GM19455 (cell line): ENCODE measurements at regions not wholly inside any gene's neighbourhood (a gene's known extent, or its start where the extent isn't known, plus 50 kb on each side); places are given as distances from the start of the nearest gene placed in this dataset.
"Not testable (repeated sequence)": the region's sequence is repeated elsewhere in the genome, so short reads cannot be mapped to it uniquely, and the experiment has no call there.

Experiments
- ATAC-seq: cut with Tn5 transposase; IDR thresholded peaks from one replicate; pipeline ENCODE4 v1.9.1; 2021; ENCODE audit not compliant: unreplicated experiment

DNA sequence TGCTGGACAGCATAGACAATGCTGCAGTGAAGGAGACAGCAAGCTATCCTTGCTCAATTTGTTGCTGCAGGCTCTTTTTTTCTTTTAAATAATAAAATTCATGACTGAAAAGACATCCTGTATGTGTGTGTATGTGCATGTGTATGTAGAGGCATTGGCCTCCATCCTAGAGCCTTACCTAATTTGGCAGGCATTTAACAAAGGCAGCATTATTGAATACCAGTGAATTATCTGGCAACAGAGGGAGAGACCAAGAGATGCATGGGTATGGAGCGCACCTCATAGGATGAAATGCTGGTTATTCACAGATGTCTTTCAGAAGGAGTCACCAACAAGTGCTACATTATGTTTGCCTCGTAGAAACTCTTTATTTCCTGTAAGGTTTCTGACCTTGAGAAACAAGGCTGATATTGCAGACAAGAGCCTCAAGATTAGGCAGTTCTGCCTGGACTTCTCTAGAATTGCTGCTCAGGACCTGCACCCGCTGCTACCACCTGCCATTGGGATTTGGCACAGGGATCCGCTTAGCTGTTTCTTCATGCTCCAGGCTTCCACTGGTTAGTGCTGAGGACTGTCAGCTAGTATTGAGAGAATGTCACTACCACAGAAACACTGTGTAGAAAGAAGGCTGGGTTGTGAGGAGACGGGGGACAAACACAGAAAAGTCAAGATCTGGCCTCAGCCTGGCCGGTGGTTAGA lies 247.7 kb upstream of the RFX3 start:
- ATAC-seq = no peak

DNA sequence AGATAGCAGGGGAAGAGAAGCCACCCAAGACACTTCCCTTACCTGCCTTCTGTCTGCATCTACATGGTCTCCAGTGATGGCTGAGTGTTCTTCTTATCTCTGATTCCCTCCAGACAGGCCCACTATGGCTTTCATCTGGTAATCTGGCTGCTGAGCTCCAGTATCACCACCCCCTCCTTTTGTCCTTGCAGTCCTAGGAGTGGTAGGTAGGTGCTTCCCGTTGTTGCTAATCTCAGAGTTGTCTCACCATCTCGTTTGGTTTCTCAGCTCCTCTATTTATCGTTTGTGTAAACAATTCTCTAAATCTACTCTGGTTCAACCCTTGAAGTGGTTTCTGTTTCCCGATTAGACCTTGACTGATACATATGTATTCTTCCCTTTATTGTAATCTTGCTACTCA lies 243.8 kb upstream of the RFX3 start:
- ATAC-seq = no peak

DNA sequence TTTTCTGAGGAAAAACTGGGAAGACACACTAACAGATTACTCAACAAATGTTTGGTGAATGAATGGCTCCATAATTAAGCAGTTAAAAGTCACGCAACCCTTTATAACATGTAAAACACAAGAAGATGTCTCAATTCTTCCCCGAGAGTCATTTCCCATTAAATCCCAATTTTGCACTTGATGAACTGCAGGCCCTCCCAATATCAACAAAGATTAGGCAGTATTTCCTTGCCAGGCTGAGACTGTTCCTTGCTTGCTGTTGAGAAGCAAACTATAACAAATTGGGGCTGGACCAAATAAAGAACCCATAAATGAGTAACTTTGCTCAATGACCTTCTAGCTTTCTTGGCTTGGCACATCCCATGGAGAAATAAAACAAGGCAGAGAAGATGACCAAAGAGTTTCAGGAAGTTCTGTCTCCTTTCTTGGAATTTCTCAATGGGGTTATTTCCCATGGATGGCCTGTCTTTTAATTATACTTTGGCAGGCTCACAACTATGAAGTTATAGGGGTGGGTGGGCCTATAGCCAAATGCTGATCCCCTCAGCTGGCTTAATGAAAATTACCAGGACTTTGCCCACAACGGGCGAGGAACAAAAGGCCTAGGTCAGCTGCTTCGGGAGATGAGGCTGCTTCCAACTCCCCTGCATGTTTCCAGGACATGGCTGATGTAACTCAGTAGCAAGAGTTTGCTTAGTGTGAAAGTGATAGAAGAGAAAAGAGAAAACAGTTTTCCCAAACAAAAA lies 243.1 kb upstream of the RFX3 start:
- no peak for ATAC-seq

DNA sequence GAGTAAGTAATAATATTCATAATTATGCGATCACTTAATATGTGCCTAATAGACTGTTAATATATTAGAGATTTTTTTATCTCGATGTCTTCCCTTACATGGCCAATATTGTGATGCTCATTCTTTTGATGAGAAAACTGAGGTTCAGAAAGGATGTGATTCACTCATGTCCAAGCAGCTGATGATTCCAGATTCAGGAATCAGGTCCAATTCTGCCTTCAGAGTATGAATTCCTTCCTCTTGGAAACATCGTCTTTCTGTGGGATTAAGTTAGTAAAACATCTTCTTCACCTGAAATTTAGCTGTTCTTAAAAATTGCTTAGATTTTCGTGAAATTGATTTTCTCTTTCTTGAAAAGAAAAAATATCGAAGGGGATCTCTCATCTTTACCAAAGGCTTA lies 242.5 kb upstream of the RFX3 start:
- no peak for ATAC-seq

DNA sequence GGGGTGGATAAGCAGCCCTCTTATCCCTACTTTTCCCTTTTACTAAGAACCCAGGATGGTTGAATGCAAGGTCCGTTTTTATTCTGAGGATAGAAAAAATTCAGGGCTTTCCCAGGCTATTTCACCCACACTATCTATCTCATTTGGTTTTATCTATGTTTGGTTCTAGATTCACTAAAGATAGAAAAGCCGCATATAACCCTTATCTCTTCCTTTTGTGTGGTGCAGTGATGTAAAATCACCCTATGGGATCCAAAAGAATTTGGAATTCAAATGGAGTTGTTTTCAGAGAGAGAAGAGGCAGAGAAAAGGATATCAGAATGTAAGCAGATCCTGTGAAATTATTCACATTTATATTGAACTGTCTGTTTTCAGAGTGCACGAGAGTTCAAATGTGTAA lies 236.3 kb upstream of the RFX3 start:
- no peak for ATAC-seq

DNA sequence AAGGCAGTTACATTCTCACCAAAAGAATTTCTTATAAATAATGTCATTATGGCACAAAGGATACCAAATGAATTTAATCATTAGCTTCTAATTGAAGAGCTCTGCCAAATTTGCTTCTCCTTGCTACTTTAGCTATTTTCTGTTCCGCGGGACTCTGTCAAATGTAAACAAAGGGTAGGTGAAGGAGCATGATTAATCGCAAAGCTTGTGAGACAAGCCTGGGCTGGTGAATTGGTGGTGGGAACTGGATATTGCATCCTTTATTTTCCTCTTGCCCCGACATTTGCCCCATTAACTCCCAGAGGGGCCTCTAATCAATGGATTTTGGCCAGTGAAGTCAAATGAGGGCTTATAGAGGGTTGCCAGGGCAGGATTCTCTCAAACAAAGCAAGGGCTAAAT lies 234.2 kb upstream of the RFX3 start:
- ATAC-seq = no peak

DNA sequence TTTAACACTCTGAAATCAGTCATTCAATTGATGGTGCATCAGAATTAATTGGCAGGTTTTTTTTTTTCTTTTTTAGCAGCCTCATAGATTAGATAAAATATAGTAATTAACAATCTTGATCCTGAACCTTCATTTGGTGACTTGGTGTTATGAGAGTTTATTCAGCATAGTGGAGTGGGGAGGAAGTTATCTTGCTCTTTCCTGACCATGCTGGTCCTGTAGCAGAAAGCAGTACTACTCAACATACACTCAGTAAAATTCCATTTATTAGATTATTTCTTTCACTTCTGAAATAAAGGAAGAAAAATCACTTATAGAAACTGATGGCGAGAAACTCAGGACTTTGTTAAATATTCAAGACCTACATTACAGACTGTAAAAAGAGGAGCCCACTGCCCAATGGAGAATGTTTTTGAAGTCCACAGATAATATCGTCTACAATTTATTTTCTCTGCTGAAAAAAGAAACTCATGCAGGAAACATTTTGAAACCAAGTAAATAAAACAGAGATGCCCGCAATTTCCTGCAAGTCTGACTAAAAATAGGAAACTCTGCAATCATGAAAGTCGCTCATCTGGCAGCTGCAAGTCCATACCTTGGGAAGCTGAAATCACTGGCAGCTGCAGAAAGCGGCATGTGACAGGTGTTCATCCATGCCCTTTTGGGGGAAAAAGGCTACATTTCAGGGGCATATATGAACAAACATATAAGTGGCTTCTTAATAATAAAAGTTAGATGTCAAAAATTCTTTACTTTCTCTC lies 233.2 kb upstream of the RFX3 start:
- peak; percentile 55 for ATAC-seq

DNA sequence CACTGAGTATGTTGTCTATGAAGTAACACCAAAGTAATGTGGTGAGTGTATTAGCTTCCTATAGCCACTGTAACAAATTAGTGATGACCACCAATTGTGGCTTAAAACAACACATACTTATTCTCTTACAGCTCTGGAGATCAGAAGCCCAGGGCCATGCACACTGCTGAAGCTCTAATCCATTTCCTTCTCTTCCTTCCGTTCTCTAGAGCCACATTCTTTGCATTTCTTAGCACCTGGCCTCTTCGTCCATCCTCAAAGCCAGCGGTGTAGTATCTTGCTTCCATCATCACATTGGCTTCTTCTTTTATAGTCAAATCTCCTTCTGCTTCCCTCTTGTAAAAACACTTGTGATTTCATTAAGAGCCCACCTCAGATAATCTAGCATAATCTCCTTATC lies 230.3 kb upstream of the RFX3 start:
- ATAC-seq = no peak

DNA sequence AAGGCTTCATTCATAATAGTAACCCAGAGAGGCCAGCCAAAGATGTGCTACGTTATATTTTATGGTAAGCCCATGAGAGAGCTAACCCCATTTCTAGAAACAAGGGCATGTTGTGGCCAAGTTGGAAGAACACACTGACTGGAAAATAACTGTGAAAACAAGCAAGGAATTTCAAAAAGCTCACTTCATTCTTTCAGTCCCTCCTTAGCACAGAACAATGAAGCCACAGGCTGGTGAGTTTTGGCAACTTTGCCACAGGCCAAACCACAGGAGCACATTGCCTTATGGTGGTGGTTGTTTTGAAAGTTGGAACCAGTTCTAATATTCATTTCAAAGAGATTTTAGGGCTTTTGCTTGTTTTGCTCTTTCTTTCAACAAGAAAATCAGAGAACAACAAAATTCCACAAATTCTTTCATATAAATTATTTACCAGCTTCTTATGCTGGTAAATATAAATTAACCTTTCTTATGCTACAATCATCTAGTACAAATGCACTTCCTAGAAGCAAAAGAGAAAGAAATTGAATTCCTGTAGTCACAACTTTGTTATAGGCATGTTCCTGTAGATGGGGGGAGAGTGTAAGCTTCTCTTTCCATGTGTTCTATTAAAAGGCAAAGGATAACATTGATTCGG lies 225.4 kb upstream of the RFX3 start:
- ATAC-seq = no peak

DNA sequence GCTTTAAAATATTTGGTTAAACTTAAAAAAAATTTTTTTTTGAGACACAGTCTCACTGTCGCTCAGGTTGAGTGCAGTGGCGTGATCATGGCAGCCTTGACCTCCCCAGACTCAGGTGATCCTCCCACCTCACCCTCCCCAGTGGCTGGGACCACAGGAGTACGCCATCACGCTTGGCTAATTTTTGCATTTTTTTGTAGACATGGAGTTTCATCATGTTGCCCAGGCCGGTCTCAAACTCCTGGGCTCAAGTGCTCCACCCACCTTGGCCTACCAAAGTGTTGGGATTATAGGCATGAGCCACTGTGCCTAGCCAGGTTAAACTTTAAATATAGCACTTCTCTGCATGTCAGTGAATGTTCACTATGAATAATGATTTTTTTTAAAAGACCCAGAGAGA lies 224.5 kb upstream of the RFX3 start:
- ATAC-seq = no peak

DNA sequence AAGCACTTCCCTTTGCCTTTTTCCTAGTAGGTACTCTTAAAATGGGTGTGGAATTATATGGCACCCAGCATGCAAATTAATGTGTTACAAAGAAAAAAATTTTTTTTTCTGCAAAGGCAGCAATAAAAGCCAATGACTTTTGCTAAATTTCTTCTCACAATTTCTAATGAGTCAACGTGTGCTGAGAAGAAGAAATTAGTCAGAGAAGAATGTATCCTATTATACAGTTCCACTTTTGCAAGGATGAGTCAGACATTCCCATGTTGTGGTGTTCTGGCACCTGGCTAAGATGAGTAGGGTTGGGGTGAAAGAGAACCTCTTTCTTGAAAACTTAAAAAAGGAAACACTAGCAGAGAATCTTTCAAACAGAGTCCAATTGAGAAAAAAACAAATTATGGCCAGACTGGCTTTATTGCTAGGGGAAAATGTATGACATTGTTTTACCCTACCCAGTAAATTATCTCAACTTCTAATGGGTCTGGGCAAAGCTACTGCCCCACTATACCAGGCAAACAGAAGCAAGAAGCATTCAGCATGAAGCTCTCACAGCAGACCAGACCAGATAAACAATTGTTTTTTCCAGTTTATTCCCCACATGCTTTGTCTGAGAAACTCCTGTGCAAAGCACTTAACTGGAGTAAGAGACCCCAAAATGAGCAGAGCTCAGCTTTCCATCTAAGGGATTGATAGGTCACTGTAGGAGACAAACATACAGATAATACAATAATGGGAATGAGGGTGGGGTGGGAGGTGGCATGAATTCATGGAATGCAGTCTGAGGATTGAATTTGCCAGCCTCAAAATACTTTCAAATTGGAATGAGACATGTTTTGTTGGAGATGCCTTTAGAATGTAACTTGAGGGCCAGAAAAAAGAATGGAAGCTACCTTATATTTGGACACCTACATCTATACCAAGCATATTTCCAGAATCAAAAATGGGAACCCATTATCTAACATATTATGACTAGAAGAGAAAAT lies 220.8 kb upstream of the RFX3 start:
- no peak for ATAC-seq

DNA sequence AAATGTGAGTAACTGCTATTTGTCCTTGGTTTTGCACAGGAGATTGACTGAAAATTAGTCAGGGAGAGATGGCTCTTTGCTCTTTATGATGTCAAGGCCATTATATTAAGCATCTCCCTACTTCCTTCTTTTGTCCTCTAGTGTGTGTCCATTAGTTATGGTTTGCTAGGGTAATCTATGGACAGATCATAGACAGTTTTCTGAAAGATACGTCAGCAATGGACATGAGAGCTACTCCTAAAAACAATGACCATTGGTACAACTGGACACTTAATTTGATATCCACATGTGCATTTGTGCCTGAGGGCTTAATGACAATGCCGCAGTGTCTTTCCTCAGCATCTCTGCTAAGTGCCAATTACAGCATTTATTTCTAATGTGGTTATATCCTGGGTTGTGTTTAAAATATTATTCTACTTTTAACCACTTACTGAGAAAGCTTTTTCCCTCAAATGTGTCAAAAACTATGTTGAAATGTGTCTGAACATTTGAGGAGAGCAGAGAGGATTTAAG lies 218.2 kb upstream of the RFX3 start:
- no peak for ATAC-seq

DNA sequence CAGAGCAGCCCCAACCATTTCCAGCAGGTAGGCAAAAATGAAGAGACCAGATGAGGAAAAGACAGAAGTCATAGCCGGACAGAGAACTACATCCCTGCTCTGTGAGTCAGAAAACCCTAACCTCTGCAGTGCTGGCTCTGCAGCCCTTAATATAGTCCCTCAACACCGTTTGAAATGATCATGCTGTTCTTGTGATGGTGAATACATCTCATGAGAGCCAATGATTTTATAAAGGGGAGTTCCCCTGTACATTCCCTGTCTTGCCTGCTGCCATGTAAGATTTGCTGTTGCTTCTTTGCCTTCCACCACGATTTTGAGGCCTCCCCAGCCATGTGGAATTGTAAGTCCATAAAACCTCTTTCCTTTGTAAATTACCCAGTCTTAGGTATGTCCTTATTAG lies 216.8 kb upstream of the RFX3 start:
- no peak for ATAC-seq

DNA sequence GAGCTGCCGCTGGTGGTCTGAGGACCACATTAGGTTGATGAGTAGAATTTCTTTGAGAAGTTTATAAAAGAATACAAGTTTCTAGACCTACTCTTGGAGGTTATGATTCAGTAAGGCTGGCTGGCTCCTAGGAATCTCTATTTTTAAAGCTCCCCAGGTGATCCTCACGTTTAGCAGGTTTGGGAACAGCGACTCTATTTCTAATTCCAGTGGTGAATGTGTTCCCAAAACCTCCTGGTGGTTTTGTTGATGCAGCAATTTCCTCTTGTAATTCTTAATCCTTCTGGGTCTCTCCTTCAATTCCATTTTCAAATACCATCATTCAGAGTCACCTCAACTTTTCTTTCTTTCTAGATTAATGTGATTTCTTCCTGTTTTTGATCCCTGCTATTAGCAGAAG lies 215.9 kb upstream of the RFX3 start:
- ATAC-seq = no peak

DNA sequence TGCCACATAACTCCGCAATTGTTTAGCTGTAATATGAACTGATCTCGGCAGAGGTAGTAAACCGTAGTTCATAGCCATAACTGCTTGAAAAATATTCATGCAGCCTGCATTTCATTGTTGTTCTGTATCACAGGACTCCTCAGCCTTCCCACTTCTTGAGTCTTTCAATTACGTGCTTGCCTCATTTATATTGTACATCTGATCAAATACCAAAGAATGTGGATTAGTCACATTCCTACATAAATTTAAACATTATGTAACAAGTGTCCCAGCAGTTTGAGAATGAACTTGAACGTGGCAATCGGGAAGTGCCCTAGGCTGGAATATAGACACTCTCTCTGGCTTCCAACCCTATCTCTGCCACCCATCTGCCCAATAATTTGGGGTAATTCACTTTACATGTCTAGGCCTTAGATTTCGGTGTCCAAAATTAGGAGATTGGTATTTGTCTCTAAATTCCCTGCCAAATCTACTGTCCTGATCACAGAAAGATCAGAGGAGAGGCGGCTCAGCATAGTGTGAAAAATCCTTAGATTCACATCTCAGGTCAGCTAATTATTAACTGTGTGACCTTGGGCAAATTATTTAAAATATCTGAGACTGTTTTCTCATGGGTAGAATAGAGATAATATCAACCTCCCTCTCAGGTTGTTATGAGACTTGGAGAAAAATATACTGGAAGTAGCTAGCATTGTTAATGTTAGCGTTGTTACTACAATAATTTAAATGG lies 215.1 kb upstream of the RFX3 start:
- no peak for ATAC-seq

DNA sequence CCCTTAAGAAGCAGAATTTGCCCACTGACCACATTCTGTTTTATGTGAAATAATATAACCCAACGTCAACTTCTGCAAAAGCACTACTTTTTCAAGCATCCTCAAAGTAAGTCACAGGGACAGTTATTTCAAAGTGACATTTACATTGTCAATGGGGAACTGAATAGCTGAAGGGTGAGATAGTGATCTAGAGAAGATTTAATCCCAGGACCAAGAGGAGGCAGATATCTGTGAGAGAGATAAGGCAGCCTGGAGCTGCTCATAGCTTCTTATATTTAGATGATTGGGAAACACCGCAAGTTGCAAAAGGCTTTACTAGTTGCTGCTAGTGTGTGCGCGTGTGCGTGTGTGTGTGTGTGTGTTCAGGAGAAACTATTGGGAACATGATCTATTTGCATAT lies 210.4 kb upstream of the RFX3 start:
- ATAC-seq = no peak

DNA sequence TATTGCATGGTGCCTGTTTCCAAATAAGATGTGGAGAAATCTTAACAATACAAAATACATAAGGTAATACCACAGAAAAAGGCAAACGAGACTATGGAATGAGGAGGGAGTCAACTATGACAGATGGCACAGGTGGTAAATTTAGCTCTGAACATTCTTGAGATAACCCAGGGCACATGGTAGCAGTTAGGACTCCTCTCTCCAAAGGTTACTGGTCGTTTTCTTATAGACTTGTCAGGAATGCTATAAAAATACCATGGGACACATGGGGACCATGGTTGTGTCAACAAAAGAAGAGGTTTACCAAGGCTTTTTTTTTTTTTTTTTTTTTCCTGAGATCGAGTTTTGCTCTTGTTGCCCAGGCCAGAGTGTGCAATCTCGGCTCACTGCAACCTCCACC lies 209.4 kb upstream of the RFX3 start:
- no peak for ATAC-seq

DNA sequence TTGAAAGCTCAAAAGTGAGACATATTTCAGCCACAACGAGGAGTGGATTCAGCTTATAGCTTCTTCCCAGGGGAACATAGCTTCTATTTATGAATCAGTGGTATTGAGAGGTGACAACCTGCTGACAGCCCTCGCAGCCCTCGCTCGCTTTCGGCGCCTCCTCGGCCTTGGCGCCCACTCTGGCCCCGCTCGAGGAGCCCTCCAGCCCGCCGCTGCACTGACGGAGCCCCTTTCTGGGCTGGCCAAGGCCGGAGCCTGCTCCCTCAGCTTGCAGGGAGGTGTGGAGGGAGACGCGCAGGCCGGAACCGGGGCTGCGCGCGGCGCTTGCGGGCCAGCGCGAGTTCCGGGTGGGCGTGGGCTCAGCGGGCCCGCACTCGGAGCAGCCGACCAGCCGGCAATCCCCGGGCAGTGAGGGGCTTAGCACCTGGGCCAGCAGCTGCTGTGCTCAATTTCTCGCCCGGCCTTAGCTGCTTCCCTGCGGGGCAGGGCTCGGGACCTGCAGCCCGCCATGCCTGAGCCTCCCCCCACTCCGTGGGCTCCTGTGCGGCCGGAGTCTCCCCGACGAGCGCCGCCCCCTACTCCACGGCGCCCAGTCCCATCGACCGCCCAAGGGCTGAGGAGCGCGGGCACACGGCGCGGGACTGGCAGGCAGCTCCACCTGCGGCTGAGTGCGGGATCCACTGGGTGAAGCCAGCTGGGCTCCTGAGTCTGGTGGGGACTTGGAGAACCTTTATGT lies 207.9 kb upstream of the RFX3 start:
- not testable (repeated sequence) for ATAC-seq

DNA sequence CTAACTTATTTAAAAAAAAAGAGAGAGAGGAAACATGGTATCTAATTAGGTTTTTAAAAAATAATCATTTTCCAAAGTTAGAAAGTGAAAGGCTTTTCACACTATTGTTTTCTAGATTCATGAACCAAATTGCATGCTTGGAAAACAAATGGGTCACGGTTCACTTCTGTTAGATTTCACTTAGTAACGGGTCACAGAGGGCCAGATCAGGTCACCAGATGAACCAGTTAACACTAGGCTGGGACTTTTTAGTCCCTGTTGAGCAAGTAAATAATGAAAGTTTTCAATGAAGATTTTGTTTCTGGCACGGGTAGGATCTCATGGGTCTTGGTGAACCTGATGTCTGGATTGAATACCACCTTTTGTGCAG lies 207.2 kb upstream of the RFX3 start:
- ATAC-seq = no peak
